ENCODE measurements at regions not wholly inside any gene's neighbourhood (a gene's known extent, or its start where the extent isn't known, plus 50 kb on each side); places are given as distances from the start of the nearest gene placed in this dataset.

- DNase-seq (ENCODE audit: low read depth in 4 of 4, low spot score in 3 of 4) = no peak
Observed at GRCh38 chr15:31151301-31152233, 50.0 kb upstream of the TRPM1 start.

- no peak for DNase-seq (ENCODE audit: low read depth in 4 of 4, low spot score in 3 of 4)
Observed at GRCh38 chr15:31153531-31153930, 52.0 kb upstream of the TRPM1 start.

GRCh38 chr15:31155151-31155550, 53.6 kb upstream of the TRPM1 start:
- DNase-seq (ENCODE audit: low read depth in 4 of 4, low spot score in 3 of 4) = no peak

- DNase-seq (ENCODE audit: low read depth in 4 of 4, low spot score in 3 of 4) = no peak
Observed at GRCh38 chr15:31156226-31156625, 54.7 kb upstream of the TRPM1 start.

GRCh38 chr15:31156808-31157207, 55.3 kb upstream of the TRPM1 start:
- DNase-seq (ENCODE audit: low read depth in 4 of 4, low spot score in 3 of 4) = no peak

- DNase-seq (ENCODE audit: low read depth in 4 of 4, low spot score in 3 of 4) = no peak
Observed at GRCh38 chr15:31157644-31158069, 56.1 kb upstream of the TRPM1 start.

GRCh38 chr15:31158858-31159569, 57.5 kb upstream of the TRPM1 start:
- DNase-seq (ENCODE audit: low read depth in 4 of 4, low spot score in 3 of 4) = no peak

GRCh38 chr15:31159837-31160236, 58.3 kb upstream of the TRPM1 start:
- DNase-seq (ENCODE audit: low read depth in 4 of 4, low spot score in 3 of 4) = no peak

- DNase-seq (ENCODE audit: low read depth in 4 of 4, low spot score in 3 of 4) = no peak
Observed at GRCh38 chr15:31160297-31160696, 58.8 kb upstream of the TRPM1 start.

GRCh38 chr15:31160740-31161495, 59.4 kb upstream of the TRPM1 start:
- DNase-seq (ENCODE audit: low read depth in 4 of 4, low spot score in 3 of 4) = no peak

GRCh38 chr15:31161951-31162350, 60.4 kb upstream of the TRPM1 start:
- no peak for DNase-seq (ENCODE audit: low read depth in 4 of 4, low spot score in 3 of 4)

GRCh38 chr15:31162721-31163510, 61.4 kb upstream of the TRPM1 start:
- no peak for DNase-seq (ENCODE audit: low read depth in 4 of 4, low spot score in 3 of 4)

- DNase-seq (ENCODE audit: low read depth in 4 of 4, low spot score in 3 of 4) = no peak
Observed at GRCh38 chr15:31163769-31164572, 62.4 kb upstream of the TRPM1 start.

- DNase-seq (ENCODE audit: low read depth in 4 of 4, low spot score in 3 of 4) = no peak
Observed at GRCh38 chr15:31164573-31164912, 63.0 kb upstream of the TRPM1 start.

- no peak for DNase-seq (ENCODE audit: low read depth in 4 of 4, low spot score in 3 of 4)
Observed at GRCh38 chr15:31169558-31169957, 68.0 kb upstream of the TRPM1 start.

- DNase-seq (ENCODE audit: low read depth in 4 of 4, low spot score in 3 of 4) = no peak
Observed at GRCh38 chr15:31171731-31172130, 70.2 kb upstream of the TRPM1 start.

- DNase-seq (ENCODE audit: low read depth in 4 of 4, low spot score in 3 of 4) = no peak
Observed at GRCh38 chr15:31172606-31173005, 71.1 kb upstream of the TRPM1 start.

GRCh38 chr15:31173790-31174450, 72.4 kb upstream of the TRPM1 start:
- no peak for DNase-seq (ENCODE audit: low read depth in 4 of 4, low spot score in 3 of 4)

- no peak for DNase-seq (ENCODE audit: low read depth in 4 of 4, low spot score in 3 of 4)
Observed at GRCh38 chr15:31175484-31175883, 74.0 kb upstream of the TRPM1 start.

Data from left renal pelvis (tissue), 4 donors.